Epithelial cell of esophagus (primary cell): ENCODE measurements at regions not wholly inside any gene's neighbourhood (a gene's known extent, or its start where the extent isn't known, plus 50 kb on each side); places are given as distances from the start of the nearest gene placed in this dataset.

ENCODE experiments used
- DNase-seq: peaks from one replicate; pipeline ENCODE4 v3.0.0; 2010; ENCODE audit warnings: low read depth
- H3K4me3 ChIP-seq: 2 replicates; pipeline ENCODE4 v1.5.1; 2011; ENCODE audit warnings: mild to moderate bottlenecking, low read length, control low read depth
- TF ChIP-seq, protein P1 (sequence below): IDR thresholded peaks from 2 replicates; pipeline ENCODE4 v1.5.1; 2011; ENCODE audit warnings: low read depth, mild to moderate bottlenecking, low read length, control low read depth, inconsistent platforms; ENCODE audit not compliant: insufficient read depth; ENCODE audit errors: missing control alignments

DNA sequence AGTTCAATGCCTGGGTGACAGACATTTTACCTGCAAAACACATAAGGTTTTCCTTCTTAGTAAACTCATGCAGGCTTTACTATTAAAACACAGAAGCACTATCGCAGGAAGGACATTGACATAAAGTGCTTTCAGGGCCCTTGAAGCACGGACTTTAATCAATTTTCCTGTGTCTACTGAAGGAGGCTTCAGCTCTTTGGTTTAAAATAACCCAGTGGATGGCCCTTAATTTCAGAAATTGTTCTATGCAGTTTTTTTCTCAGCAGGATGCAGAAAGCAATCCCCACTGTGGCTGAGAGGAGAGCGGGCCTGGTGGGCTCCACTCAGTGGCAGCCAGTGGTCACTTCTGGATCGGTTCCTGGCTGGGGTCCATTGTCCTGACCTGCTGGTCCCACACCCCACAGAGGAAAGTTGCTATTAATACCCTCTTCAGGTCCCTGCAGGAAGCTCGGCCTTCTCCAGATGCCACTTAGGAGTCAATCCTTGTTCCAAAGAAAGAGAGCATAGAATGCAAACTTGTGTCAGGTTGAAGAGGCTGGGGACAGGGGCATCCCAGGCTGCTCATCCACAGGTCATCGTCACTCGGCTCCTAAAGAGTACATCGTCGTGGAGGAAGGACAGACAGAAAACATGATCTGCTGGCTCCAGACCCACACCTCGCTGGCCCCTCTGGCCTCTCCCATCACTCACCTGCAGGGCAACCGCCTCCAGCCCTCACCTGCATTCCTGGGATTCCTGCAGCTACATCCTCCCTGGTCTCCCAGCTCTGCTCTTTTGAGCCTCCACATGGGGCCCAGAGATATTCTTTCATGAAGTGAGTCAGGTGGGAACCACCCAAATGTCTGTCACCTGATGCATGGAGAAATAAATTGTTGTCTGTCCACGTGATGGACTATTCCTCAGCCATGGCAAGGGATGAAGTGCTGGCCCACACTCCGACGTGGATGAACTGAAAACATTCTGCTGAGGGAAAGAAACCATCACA, 153.1 kb downstream of the PSMG1 start:
- TF ChIP-seq, protein P1, sequence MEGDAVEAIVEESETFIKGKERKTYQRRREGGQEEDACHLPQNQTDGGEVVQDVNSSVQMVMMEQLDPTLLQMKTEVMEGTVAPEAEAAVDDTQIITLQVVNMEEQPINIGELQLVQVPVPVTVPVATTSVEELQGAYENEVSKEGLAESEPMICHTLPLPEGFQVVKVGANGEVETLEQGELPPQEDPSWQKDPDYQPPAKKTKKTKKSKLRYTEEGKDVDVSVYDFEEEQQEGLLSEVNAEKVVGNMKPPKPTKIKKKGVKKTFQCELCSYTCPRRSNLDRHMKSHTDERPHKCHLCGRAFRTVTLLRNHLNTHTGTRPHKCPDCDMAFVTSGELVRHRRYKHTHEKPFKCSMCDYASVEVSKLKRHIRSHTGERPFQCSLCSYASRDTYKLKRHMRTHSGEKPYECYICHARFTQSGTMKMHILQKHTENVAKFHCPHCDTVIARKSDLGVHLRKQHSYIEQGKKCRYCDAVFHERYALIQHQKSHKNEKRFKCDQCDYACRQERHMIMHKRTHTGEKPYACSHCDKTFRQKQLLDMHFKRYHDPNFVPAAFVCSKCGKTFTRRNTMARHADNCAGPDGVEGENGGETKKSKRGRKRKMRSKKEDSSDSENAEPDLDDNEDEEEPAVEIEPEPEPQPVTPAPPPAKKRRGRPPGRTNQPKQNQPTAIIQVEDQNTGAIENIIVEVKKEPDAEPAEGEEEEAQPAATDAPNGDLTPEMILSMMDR: no peak
- no peak overlapping the region for H3K4me3 ChIP-seq
- peak; percentile 58 for DNase-seq

GRCh38 chr21:39029086-39029755, 154.0 kb downstream of the PSMG1 start:
- TF ChIP-seq, protein P1: no peak
- no peak for DNase-seq
- H3K4me3 ChIP-seq: no peak overlapping the region

- no peak for DNase-seq
- TF ChIP-seq, protein P1: no peak
- H3K4me3 ChIP-seq: no peak overlapping the region
These were observed 158.1 kb downstream of the PSMG1 start for GRCh38 chr21:39025198-39025597.

DNA sequence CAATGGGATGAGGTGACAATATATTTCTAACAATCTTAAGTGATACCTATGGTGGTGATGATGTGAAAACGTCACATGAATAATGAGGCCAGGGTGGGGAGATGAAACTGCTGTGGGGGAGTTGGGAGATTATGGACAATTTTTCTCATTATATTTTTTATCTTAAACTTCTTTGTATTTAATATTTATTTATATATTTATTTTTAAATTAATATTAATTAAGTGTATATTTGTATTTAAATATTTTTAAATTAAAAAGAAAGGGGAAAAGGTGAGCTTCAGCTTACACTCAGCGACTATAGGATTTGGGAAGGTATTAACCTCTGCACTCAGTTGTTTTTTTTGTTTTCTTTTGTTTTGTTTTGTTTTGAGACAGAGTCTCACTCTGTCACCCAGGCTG, 158.7 kb downstream of the PSMG1 start:
- no peak for DNase-seq
- no peak overlapping the region for H3K4me3 ChIP-seq
- TF ChIP-seq, protein P1: no peak

DNA sequence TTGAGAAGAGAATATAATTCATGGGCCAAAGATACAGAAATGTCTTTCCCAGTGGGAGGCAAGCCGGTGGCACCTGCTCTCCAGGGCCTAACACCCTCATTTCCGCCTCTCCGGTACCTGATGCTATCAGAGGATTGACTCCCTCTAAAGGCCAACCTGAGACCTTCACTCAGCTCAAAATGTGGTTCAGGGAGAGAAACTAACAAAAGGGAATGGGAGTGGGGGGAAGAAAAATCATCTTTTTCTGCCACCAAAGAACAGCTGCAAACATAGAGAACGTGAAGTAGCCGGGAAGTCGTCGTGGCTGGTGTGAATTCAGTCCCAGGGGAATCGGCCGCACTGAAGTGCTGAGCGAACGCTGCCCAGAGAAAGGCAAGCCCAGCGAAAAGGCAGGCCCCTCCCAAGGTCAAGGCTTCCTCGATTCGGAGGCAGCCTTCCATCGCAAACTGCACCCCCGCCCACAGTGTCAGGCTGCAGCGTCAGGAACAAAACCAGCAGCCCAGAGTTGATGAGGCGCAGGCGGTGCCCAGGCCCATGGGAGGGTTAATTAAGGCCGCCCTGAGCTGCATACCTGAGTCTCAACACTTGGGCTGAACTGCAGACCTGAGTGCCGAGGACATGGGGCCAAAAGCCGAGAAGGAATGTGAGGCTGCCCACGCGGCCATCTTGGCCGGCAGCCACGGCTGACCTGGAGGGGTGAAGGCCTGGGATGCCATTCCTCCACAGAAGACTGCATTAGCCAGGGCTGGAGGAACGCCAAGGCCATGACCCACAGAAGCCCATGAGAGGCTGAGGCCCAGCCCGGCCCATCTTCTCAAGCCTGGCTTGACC, 160.2 kb downstream of the PSMG1 start:
- H3K4me3 ChIP-seq: no peak overlapping the region
- TF ChIP-seq, protein P1: peak; percentile 13

GRCh38 chr21:39022466-39022862, 160.8 kb downstream of the PSMG1 start:
- TF ChIP-seq, protein P1: no peak
- no peak for DNase-seq

More for the DNA sequence above, 160.2 kb downstream of the PSMG1 start:
- DNase-seq: no peak

More at GRCh38 chr21:39022466-39022862, 160.8 kb downstream of the PSMG1 start:
- no peak overlapping the region for H3K4me3 ChIP-seq
